ENCODE measurements at regions not wholly inside any gene's neighbourhood (a gene's known extent, or its start where the extent isn't known, plus 50 kb on each side); places are given as distances from the start of the nearest gene placed in this dataset.

DNA sequence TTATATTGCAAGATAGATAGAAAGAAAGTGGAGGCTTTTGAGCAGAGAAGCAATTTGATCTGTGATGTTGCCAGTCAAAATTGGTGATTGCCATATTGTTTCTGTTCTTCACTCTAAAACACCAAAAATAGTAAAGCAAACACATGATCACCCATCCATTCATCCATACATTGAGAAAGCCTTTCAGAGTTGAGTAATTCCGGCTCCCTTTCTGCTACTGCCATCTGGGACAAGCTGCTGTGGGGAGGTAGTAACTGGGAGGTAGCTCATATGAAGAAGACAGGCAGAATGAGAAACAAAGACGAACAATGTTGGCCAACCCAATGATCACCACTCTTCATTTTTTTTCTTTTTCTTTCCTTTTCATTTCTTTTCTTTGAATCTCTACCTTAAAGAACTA, 51.1 kb upstream of the HBS1L start:
- Histone ChIP-seq H3K9me3 (ENCODE audit: low read length) (peaks cover 5% of the 10 kb centered on the region; the same call in 1 of the 2 replicates), H3K9me2 (ENCODE audit: low read depth, low read length) (no peaks in the 10 kb centered on the region), H3K27me3 (ENCODE audit: insufficient read depth, low read length) (no peaks in the 10 kb centered on the region), H3K4me2 (ENCODE audit: low read length) (no peak overlapping the region), H3K79me2 (ENCODE audit: insufficient read depth, low read length) (no peaks in the 10 kb centered on the region), H3K27ac (ENCODE audit: low read depth, low read length, poor library complexity, severe bottlenecking) (peak overlapping the region; percentile 92), H3K4me3 (ENCODE audit: low read depth, low read length, poor library complexity, severe bottlenecking) (no peak overlapping the region), H2AFZ (ENCODE audit: low read length) (0 out of 2 replicates have a peak overlapping the region, but pooled peaks have one; percentile 20), H3K4me1 (ENCODE audit: insufficient read depth, low read length, severe bottlenecking) (peaks cover 51% of the 10 kb centered on the region), H3F3A (ENCODE audit: insufficient read depth, low read length) (no peaks in the 10 kb centered on the region), H4K20me1 (ENCODE audit: insufficient read depth, low read length) (no peaks in the 10 kb centered on the region), H3K36me3 (ENCODE audit: insufficient read depth, low read length) (no peaks in the 10 kb centered on the region), H3K9ac (ENCODE audit: low read length) (no peak overlapping the region)
- no peak for TF ChIP-seq EZH2 (IDR thresholded peaks at IDR 0.05; ENCODE audit: borderline replicate concordance, low read length)
- TF ChIP-seq, protein P1, sequence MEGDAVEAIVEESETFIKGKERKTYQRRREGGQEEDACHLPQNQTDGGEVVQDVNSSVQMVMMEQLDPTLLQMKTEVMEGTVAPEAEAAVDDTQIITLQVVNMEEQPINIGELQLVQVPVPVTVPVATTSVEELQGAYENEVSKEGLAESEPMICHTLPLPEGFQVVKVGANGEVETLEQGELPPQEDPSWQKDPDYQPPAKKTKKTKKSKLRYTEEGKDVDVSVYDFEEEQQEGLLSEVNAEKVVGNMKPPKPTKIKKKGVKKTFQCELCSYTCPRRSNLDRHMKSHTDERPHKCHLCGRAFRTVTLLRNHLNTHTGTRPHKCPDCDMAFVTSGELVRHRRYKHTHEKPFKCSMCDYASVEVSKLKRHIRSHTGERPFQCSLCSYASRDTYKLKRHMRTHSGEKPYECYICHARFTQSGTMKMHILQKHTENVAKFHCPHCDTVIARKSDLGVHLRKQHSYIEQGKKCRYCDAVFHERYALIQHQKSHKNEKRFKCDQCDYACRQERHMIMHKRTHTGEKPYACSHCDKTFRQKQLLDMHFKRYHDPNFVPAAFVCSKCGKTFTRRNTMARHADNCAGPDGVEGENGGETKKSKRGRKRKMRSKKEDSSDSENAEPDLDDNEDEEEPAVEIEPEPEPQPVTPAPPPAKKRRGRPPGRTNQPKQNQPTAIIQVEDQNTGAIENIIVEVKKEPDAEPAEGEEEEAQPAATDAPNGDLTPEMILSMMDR (IDR thresholded peaks at IDR 0.05; ENCODE audit: low read length) = no peak

DNA sequence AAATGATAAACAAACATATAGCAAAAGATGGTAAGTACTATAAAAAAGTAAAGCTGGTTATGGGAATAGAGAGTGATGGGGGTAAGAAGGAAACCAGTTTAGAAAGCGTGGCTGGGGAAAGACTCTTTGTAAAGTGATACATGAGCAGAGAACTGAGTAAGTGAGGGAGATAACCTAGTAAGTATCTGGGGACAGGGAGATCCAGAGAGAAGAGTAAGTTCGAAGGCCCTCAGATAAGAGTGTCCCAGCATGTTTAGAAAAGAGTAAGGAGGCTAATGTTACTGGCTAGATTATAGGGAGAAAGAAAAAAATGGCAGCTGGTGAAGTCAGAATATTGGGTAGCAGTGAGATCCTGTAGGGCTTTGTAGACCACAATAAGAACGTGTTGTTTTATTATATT, 50.7 kb upstream of the HBS1L start:
- Histone ChIP-seq H2AFZ (ENCODE audit: low read length) (0 out of 2 replicates have a peak overlapping the region, but pooled peaks have one; percentile 20), H3K9me3 (ENCODE audit: low read length) (peaks cover 5% of the 10 kb centered on the region; the same call in 1 of the 2 replicates), H3K4me2 (ENCODE audit: low read length) (no peak overlapping the region)

More for the DNA sequence above, 50.7 kb upstream of the HBS1L start:
- H3F3A ChIP-seq (ENCODE audit: insufficient read depth, low read length) = no peaks in the 10 kb centered on the region
- H3K4me1 ChIP-seq (ENCODE audit: insufficient read depth, low read length, severe bottlenecking) = peaks cover 52% of the 10 kb centered on the region
- TF ChIP-seq, protein P1 (IDR thresholded peaks at IDR 0.05; ENCODE audit: low read length) = no peak
- TF ChIP-seq EZH2 (IDR thresholded peaks at IDR 0.05; ENCODE audit: borderline replicate concordance, low read length) = no peak
- peak overlapping the region; percentile 92 for H3K27ac ChIP-seq (ENCODE audit: low read depth, low read length, poor library complexity, severe bottlenecking)
- no peak overlapping the region for H3K4me3 ChIP-seq (ENCODE audit: low read depth, low read length, poor library complexity, severe bottlenecking)
- no peaks in the 10 kb centered on the region for H3K36me3 ChIP-seq (ENCODE audit: insufficient read depth, low read length)
- H4K20me1 ChIP-seq (ENCODE audit: insufficient read depth, low read length) = no peaks in the 10 kb centered on the region
- H3K9me2 ChIP-seq (ENCODE audit: low read depth, low read length) = no peaks in the 10 kb centered on the region
- no peaks in the 10 kb centered on the region for H3K27me3 ChIP-seq (ENCODE audit: insufficient read depth, low read length)
- H3K9ac ChIP-seq (ENCODE audit: low read length) = no peak overlapping the region
- H3K79me2 ChIP-seq (ENCODE audit: insufficient read depth, low read length) = no peaks in the 10 kb centered on the region

Data from OCI-LY1 (cell line).